ENCODE measurements at regions not wholly inside any gene's neighbourhood (a gene's known extent, or its start where the extent isn't known, plus 50 kb on each side); places are given as distances from the start of the nearest gene placed in this dataset.

GRCh38 chr13:64684108-64684507, 2546.0 kb downstream of the PCDH9 start:
- H3K27ac ChIP-seq = no peak overlapping the region
- H3K36me3 ChIP-seq = no peaks in the 10 kb centered on the region
- H3K9me3 ChIP-seq = no peaks in the 10 kb centered on the region
- H3K4me1 ChIP-seq = no peaks in the 10 kb centered on the region
- DNase-seq = no peak
- 69 to 76% methylated on average over 3 of the region's 3 CpGs for WGBS, 2 donors
- TF ChIP-seq CTCF (IDR thresholded peaks at IDR 0.05) = no peak
- intact Hi-C loops (cut with DNase I) = no loop called here
- no peaks in the 10 kb centered on the region for H3K27me3 ChIP-seq
- no peak overlapping the region for H3K4me3 ChIP-seq (replicated peaks in 1 of 3)

GRCh38 chr13:64680739-64681138, 2549.4 kb downstream of the PCDH9 start:
- no peaks in the 10 kb centered on the region for H3K9me3 ChIP-seq
- DNase-seq = no peak
- no peaks in the 10 kb centered on the region for H3K27me3 ChIP-seq
- H3K27ac ChIP-seq = no peak overlapping the region
- no peak overlapping the region for H3K4me3 ChIP-seq (replicated peaks in 1 of 3)
- 97 to 98% methylated on average over 1 of the region's 1 CpG for WGBS, 2 donors
- no peak for TF ChIP-seq POLR2A (IDR thresholded peaks at IDR 0.05)
- no peak for TF ChIP-seq CTCF (IDR thresholded peaks at IDR 0.05)
- H3K4me1 ChIP-seq = no peaks in the 10 kb centered on the region
- intact Hi-C loops (cut with DNase I) = no loop called here
- no peaks in the 10 kb centered on the region for H3K36me3 ChIP-seq

GRCh38 chr13:64675255-64675892, 2554.8 kb downstream of the PCDH9 start:
- DNase-seq = no peak
- intact Hi-C loops (cut with DNase I) = no loop called here
- 69 to 70% methylated on average over 6 of the region's 6 CpGs for WGBS, 2 donors
- no peaks in the 10 kb centered on the region for H3K27me3 ChIP-seq
- no peak overlapping the region for H3K27ac ChIP-seq
- H3K9me3 ChIP-seq = no peaks in the 10 kb centered on the region
- TF ChIP-seq POLR2A (IDR thresholded peaks at IDR 0.05) (no peak), CTCF (IDR thresholded peaks at IDR 0.05) (no peak)
- H3K4me3 ChIP-seq (replicated peaks in 1 of 3) = no peak overlapping the region
- H3K4me1 ChIP-seq = no peaks in the 10 kb centered on the region
- H3K36me3 ChIP-seq = no peaks in the 10 kb centered on the region

GRCh38 chr13:64674126-64674525, 2556.0 kb downstream of the PCDH9 start:
- TF ChIP-seq CTCF (IDR thresholded peaks at IDR 0.05) = no peak
- no peak for TF ChIP-seq POLR2A (IDR thresholded peaks at IDR 0.05)

GRCh38 chr13:64672751-64673150, 2557.4 kb downstream of the PCDH9 start:
- H3K27me3 ChIP-seq = no peaks in the 10 kb centered on the region
- H3K4me1 ChIP-seq = no peaks in the 10 kb centered on the region
- no peaks in the 10 kb centered on the region for H3K36me3 ChIP-seq
- no peak overlapping the region for H3K4me3 ChIP-seq (replicated peaks in 1 of 3)
- no peaks in the 10 kb centered on the region for H3K9me3 ChIP-seq
- DNase-seq = no peak
- TF ChIP-seq POLR2A (IDR thresholded peaks at IDR 0.05) (no peak), CTCF (IDR thresholded peaks at IDR 0.05) (no peak)
- no peak overlapping the region for H3K27ac ChIP-seq
- 88 to 93% methylated on average over 2 of the region's 2 CpGs for WGBS, 2 donors
- intact Hi-C loops (cut with DNase I) = no loop called here

More at GRCh38 chr13:64674126-64674525, 2556.0 kb downstream of the PCDH9 start:
- DNase-seq = no peak
- Histone ChIP-seq H3K9me3 (no peaks in the 10 kb centered on the region), H3K4me3 (replicated peaks in 1 of 3) (no peak overlapping the region), H3K27me3 (no peaks in the 10 kb centered on the region), H3K27ac (no peak overlapping the region), H3K4me1 (no peaks in the 10 kb centered on the region), H3K36me3 (no peaks in the 10 kb centered on the region)
- intact Hi-C loops (cut with DNase I) = no loop called here
- WGBS, 2 donors = 75 to 80% methylated on average over 2 of the region's 2 CpGs
